ENCODE measurements at regions not wholly inside any gene's neighbourhood (a gene's known extent, or its start where the extent isn't known, plus 50 kb on each side); places are given as distances from the start of the nearest gene placed in this dataset.

- DNase-seq (ENCODE audit: low read depth, low spot score) = no peak
Measured at GRCh38 chr6:48176645-48177308, 65.8 kb upstream of the PTCHD4 start.

- DNase-seq (ENCODE audit: low read depth, low spot score) = no peak
Measured at GRCh38 chr6:48169635-48170034, 58.6 kb upstream of the PTCHD4 start.

Measured in smooth muscle cell of the brain vasculature (primary cell).